Nephron progenitor cell (in vitro differentiated cells): ENCODE measurements at regions not wholly inside any gene's neighbourhood (a gene's known extent, or its start where the extent isn't known, plus 50 kb on each side); places are given as distances from the start of the nearest gene placed in this dataset.

Experiments
- DNase-seq: peaks from one replicate; pipeline ENCODE4 v3.0.0; 2021
- H3K27ac Mint-ChIP-seq: 2 replicates; pipeline ENCODE4 v1.8.0; 2021; ENCODE audit warnings: mild to moderate bottlenecking, moderate library complexity, mixed read lengths
- H3K27me3 Mint-ChIP-seq: 2 replicates; pipeline ENCODE4 v1.8.0; 2021; ENCODE audit warnings: mild to moderate bottlenecking, low read depth, mixed read lengths; ENCODE audit not compliant: poor library complexity
- H3K36me3 Mint-ChIP-seq: 2 replicates; pipeline ENCODE4 v1.8.0; 2021; ENCODE audit warnings: low read depth, mixed read lengths
- H3K4me1 Mint-ChIP-seq: 2 replicates; pipeline ENCODE4 v1.8.0; 2021; ENCODE audit warnings: mixed read lengths
- H3K4me3 Mint-ChIP-seq: 2 replicates; pipeline ENCODE4 v1.8.0; 2021; ENCODE audit warnings: mild to moderate bottlenecking, moderate library complexity, mixed read lengths
- H3K9me3 Mint-ChIP-seq: 2 replicates; pipeline ENCODE4 v1.8.0; 2021; ENCODE audit warnings: mild to moderate bottlenecking, moderate library complexity, mixed read lengths
- CTCF ChIP-seq: fragments of 200-600 bp; sonication (generic); IDR thresholded peaks from 2 replicates; pipeline ENCODE4 v1.5.0; 2021; ENCODE audit warnings: antibody characterized with exemption

DNA sequence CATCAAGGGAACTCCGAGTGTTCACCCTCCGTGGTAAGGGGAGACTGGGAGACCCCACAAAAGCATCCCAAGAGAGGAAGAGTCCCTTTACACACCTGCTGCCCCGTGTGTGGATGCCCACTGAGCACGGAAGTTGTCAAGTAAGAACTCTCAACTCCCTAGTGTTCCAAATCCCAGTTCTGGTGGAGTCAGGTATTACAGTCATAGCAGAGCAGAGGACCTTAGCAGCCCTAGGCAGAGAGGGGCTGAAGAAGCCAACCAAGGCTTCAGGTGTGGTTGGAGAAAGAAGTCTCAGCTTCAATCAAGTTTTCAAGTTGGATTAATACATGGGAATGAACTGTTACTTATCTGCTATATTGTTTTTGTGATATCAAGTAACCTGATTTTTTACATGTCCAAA, 512.5 kb downstream of the RNF144A start:
- H3K36me3 Mint-ChIP-seq, result peaks cover 19% of the 10 kb centered on the region
- H3K9me3 Mint-ChIP-seq, result peaks cover 25% of the 10 kb centered on the region
- DNase-seq, result no peak
- peak overlapping the region; percentile 61 for H3K4me3 Mint-ChIP-seq
- H3K27me3 Mint-ChIP-seq, result peaks cover 10% of the 10 kb centered on the region
- no peak for TF ChIP-seq CTCF
- peaks cover 45% of the 10 kb centered on the region for H3K4me1 Mint-ChIP-seq
- no peak overlapping the region for H3K27ac Mint-ChIP-seq

- Mint-ChIP-seq H3K36me3 (peaks cover 19% of the 10 kb centered on the region), H3K9me3 (peaks cover 25% of the 10 kb centered on the region), H3K27ac (no peak overlapping the region), H3K27me3 (peaks cover 6% of the 10 kb centered on the region), H3K4me1 (peaks cover 45% of the 10 kb centered on the region), H3K4me3 (peak overlapping the region; percentile 75)
- TF ChIP-seq CTCF, result no peak
- no peak for DNase-seq
Measured at GRCh38 chr2:7430421-7430868, 513.2 kb downstream of the RNF144A start.

- peaks cover 6% of the 10 kb centered on the region for H3K27me3 Mint-ChIP-seq
- H3K27ac Mint-ChIP-seq, result no peak overlapping the region
- H3K9me3 Mint-ChIP-seq, result peaks cover 25% of the 10 kb centered on the region
- H3K4me3 Mint-ChIP-seq, result peak overlapping the region; percentile 75
- H3K4me1 Mint-ChIP-seq, result peaks cover 45% of the 10 kb centered on the region
- H3K36me3 Mint-ChIP-seq, result peaks cover 19% of the 10 kb centered on the region
- DNase-seq, result peak; percentile 55
- no peak for TF ChIP-seq CTCF
Measured at GRCh38 chr2:7430869-7431641, 513.8 kb downstream of the RNF144A start.

DNA sequence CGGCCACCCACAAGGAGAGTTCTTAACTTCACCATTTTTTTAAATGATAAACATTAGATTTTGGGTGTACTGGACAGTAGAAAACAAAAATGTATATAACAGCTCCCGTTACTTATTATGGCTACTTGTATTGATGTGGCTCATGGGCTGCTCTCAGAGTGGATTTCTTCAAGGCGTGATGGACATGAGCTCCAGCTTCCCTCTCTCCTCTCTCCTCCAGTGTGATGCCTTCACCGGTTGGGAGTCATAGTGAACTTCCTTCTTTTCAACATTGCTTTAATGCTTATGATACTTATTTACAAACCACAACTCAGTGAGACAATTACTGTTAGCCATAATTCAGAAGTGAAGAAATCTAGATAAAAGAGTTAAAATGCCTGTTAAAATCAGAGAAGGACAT, 515.2 kb downstream of the RNF144A start:
- TF ChIP-seq CTCF, result no peak
- peaks cover 19% of the 10 kb centered on the region for H3K36me3 Mint-ChIP-seq
- H3K4me3 Mint-ChIP-seq, result peak overlapping the region; percentile 40
- H3K9me3 Mint-ChIP-seq, result peaks cover 25% of the 10 kb centered on the region
- no peak for DNase-seq
- peaks cover 9% of the 10 kb centered on the region for H3K27me3 Mint-ChIP-seq
- H3K27ac Mint-ChIP-seq, result no peak overlapping the region
- peaks cover 41% of the 10 kb centered on the region for H3K4me1 Mint-ChIP-seq

- no peak for TF ChIP-seq CTCF
- peaks cover 19% of the 10 kb centered on the region for H3K36me3 Mint-ChIP-seq
- H3K9me3 Mint-ChIP-seq, result peaks cover 29% of the 10 kb centered on the region
Measured at GRCh38 chr2:7436096-7436906, 519.1 kb downstream of the RNF144A start.

More at GRCh38 chr2:7436096-7436906, 519.1 kb downstream of the RNF144A start:
- H3K27me3 Mint-ChIP-seq, result peaks cover 6% of the 10 kb centered on the region
- no peak overlapping the region for H3K4me3 Mint-ChIP-seq
- no peak for DNase-seq
- H3K27ac Mint-ChIP-seq, result no peak overlapping the region
- H3K4me1 Mint-ChIP-seq, result peaks cover 10% of the 10 kb centered on the region
